GM21737 (cell line): ENCODE measurements at regions not wholly inside any gene's neighbourhood (a gene's known extent, or its start where the extent isn't known, plus 50 kb on each side); places are given as distances from the start of the nearest gene placed in this dataset.

Source experiments
- ATAC-seq: cut with Tn5 transposase; IDR thresholded peaks from one replicate; pipeline ENCODE4 v1.9.1; 2021; ENCODE audit warnings: mild to moderate bottlenecking, moderate library complexity; ENCODE audit not compliant: unreplicated experiment

- ATAC-seq, result no peak
Observed at GRCh38 chrX:6701085-6701484, 166.2 kb upstream of the VCX3A start.

GRCh38 chrX:6695717-6696116 lies 160.8 kb upstream of the VCX3A start:
- no peak for ATAC-seq

GRCh38 chrX:6694977-6695376 lies 160.1 kb upstream of the VCX3A start:
- no peak for ATAC-seq

GRCh38 chrX:6694221-6694620 lies 159.3 kb upstream of the VCX3A start:
- no peak for ATAC-seq

GRCh38 chrX:6693051-6693450 lies 158.1 kb upstream of the VCX3A start:
- no peak for ATAC-seq

GRCh38 chrX:6685489-6685888 lies 150.6 kb upstream of the VCX3A start:
- no peak for ATAC-seq

- no peak for ATAC-seq
Observed at GRCh38 chrX:6683353-6683752, 148.4 kb upstream of the VCX3A start.

- no peak for ATAC-seq
Observed at GRCh38 chrX:6681521-6682145, 146.7 kb upstream of the VCX3A start.

GRCh38 chrX:6679988-6680387 lies 145.1 kb upstream of the VCX3A start:
- ATAC-seq, result no peak

- ATAC-seq, result no peak
Observed at GRCh38 chrX:6679550-6679949, 144.6 kb upstream of the VCX3A start.

- no peak for ATAC-seq
Observed at GRCh38 chrX:6678313-6678712, 143.4 kb upstream of the VCX3A start.

- ATAC-seq, result no peak
Observed at GRCh38 chrX:6674734-6675133, 139.8 kb upstream of the VCX3A start.

GRCh38 chrX:6667048-6667768 lies 132.3 kb upstream of the VCX3A start:
- ATAC-seq, result no peak

- ATAC-seq, result no peak
Observed at GRCh38 chrX:6666624-6667023, 131.7 kb upstream of the VCX3A start.

GRCh38 chrX:6661736-6662135 lies 126.8 kb upstream of the VCX3A start:
- ATAC-seq, result no peak

- no peak for ATAC-seq
Observed at GRCh38 chrX:6660567-6661264, 125.8 kb upstream of the VCX3A start.

- ATAC-seq, result no peak
Observed at GRCh38 chrX:6645216-6645615, 110.3 kb upstream of the VCX3A start.

- ATAC-seq, result no peak
Observed at GRCh38 chrX:6644411-6644810, 109.5 kb upstream of the VCX3A start.

GRCh38 chrX:6640727-6641126 lies 105.8 kb upstream of the VCX3A start:
- no peak for ATAC-seq

GRCh38 chrX:6614506-6614905 lies 79.6 kb upstream of the VCX3A start:
- ATAC-seq, result no peak

GRCh38 chrX:6599230-6599860 lies 64.4 kb upstream of the VCX3A start:
- ATAC-seq, result no peak
